ENCODE measurements at regions not wholly inside any gene's neighbourhood (a gene's known extent, or its start where the extent isn't known, plus 50 kb on each side); places are given as distances from the start of the nearest gene placed in this dataset.

GRCh38 chr13:34103854-34104253, 285.9 kb downstream of the RFC3 start:
- DNase-seq (ENCODE audit: low spot score) (no peak), FAIRE-seq (no peak)

GRCh38 chr13:34104853-34105252, 286.9 kb downstream of the RFC3 start:
- DNase-seq (ENCODE audit: low spot score) (no peak), FAIRE-seq (no peak)

GRCh38 chr13:34107806-34108205, 289.9 kb downstream of the RFC3 start:
- FAIRE-seq = no peak
- no peak for DNase-seq (ENCODE audit: low spot score)

GRCh38 chr13:34108410-34108809, 290.5 kb downstream of the RFC3 start:
- FAIRE-seq (no peak), DNase-seq (ENCODE audit: low spot score) (no peak)

GRCh38 chr13:34114581-34114980, 296.6 kb downstream of the RFC3 start:
- no peak for DNase-seq (ENCODE audit: low spot score)
- no peak for FAIRE-seq

GRCh38 chr13:34116651-34117050, 298.7 kb downstream of the RFC3 start:
- no peak for FAIRE-seq
- no peak for DNase-seq (ENCODE audit: low spot score)

GRCh38 chr13:34124666-34125306, 306.8 kb downstream of the RFC3 start:
- no peak for FAIRE-seq
- DNase-seq (ENCODE audit: low spot score) = no peak

- FAIRE-seq (no peak), DNase-seq (ENCODE audit: low spot score) (no peak)
Observed at GRCh38 chr13:34127523-34127922, 309.6 kb downstream of the RFC3 start.

- FAIRE-seq = no peak
- no peak for DNase-seq (ENCODE audit: low spot score)
Observed at GRCh38 chr13:34128661-34129060, 310.7 kb downstream of the RFC3 start.

- no peak for FAIRE-seq
- no peak for DNase-seq (ENCODE audit: low spot score)
Observed at GRCh38 chr13:34129436-34129835, 311.5 kb downstream of the RFC3 start.

GRCh38 chr13:34137200-34137599, 319.3 kb downstream of the RFC3 start:
- FAIRE-seq = no peak

GRCh38 chr13:34139660-34140227, 321.8 kb downstream of the RFC3 start:
- DNase-seq (ENCODE audit: low spot score) (no peak), FAIRE-seq (no peak)

More at GRCh38 chr13:34137200-34137599, 319.3 kb downstream of the RFC3 start:
- DNase-seq (ENCODE audit: low spot score) = no peak

GRCh38 chr13:34143637-34144036, 325.7 kb downstream of the RFC3 start:
- FAIRE-seq (no peak), DNase-seq (ENCODE audit: low spot score) (no peak)

GRCh38 chr13:34144142-34144541, 326.2 kb downstream of the RFC3 start:
- FAIRE-seq (no peak), DNase-seq (ENCODE audit: low spot score) (no peak)

GRCh38 chr13:34145061-34145460, 327.1 kb downstream of the RFC3 start:
- no peak for FAIRE-seq
- DNase-seq (ENCODE audit: low spot score) = no peak

- FAIRE-seq (no peak), DNase-seq (ENCODE audit: low spot score) (no peak)
Observed at GRCh38 chr13:34148359-34148758, 330.4 kb downstream of the RFC3 start.

- no peak for FAIRE-seq
- no peak for DNase-seq (ENCODE audit: low spot score)
Observed at GRCh38 chr13:34151885-34152284, 333.9 kb downstream of the RFC3 start.

GRCh38 chr13:34152409-34152808, 334.5 kb downstream of the RFC3 start:
- FAIRE-seq (no peak), DNase-seq (ENCODE audit: low spot score) (no peak)

GRCh38 chr13:34152996-34153395, 335.0 kb downstream of the RFC3 start:
- no peak for FAIRE-seq
- no peak for DNase-seq (ENCODE audit: low spot score)

GRCh38 chr13:34153428-34154180, 335.7 kb downstream of the RFC3 start:
- no peak for DNase-seq (ENCODE audit: low spot score)

GRCh38 chr13:34155931-34156607, 338.1 kb downstream of the RFC3 start:
- FAIRE-seq (peak; percentile 73), DNase-seq (ENCODE audit: low spot score) (peak; percentile 54)

More at GRCh38 chr13:34153428-34154180, 335.7 kb downstream of the RFC3 start:
- no peak for FAIRE-seq

GRCh38 chr13:34156841-34157365, 339.0 kb downstream of the RFC3 start:
- DNase-seq (ENCODE audit: low spot score) (peak; percentile 91), FAIRE-seq (peak; percentile 92)
